GM18499 (cell line): ENCODE measurements at regions not wholly inside any gene's neighbourhood (a gene's known extent, or its start where the extent isn't known, plus 50 kb on each side); places are given as distances from the start of the nearest gene placed in this dataset.
"Not testable (repeated sequence)": the region's sequence is repeated elsewhere in the genome, so short reads cannot be mapped to it uniquely, and the experiment has no call there.

Source experiments
- ATAC-seq: cut with Tn5 transposase; IDR thresholded peaks from one replicate; pipeline ENCODE4 v1.9.1; 2021; ENCODE audit warnings: moderate number of reproducible peaks; ENCODE audit not compliant: insufficient read depth, unreplicated experiment

DNA sequence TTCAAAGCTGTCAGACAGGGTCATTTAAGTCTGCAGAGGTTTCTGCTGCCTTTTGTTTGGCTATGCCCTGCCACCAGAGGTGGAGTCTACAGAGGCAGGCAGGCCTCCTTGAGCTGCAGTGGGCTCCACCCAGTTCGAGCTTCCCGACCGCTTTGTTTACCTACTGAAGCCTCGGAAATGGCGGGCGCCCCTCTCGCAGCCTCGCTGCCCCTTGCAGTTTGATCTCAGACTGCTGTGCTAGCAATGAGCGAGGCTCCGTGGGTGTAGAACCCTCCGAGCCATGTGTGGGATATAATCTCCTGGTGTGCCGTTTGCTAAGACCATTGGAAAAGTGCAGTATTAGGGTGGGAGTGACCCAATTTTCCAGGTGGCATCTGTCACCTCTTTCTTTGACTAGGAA, 471.7 kb downstream of the RAB38 start:
- ATAC-seq, result not testable (repeated sequence)

GRCh38 chr11:87675993-87676392, 499.2 kb downstream of the RAB38 start:
- ATAC-seq, result no peak

DNA sequence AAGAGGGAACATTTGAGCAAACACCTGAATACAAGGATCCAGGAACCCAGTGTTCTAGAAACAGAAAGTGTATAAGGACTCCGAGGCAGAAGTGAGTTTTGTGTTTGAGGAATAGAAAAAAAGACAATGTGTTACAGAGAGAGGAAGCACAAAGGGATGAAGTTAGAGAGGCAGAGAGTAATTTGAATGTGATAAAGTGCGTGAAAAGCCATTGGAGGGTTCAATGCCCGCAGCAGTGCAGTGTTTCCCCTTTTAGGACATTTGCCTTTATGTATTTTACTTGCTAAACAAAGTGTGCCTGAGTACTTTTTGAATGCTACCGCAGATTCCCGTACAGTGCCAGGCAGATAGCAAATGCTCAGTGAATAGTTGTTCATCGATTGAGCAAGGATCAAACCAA, 508.5 kb downstream of the RAB38 start:
- ATAC-seq, result no peak

- no peak for ATAC-seq
These were observed 513.0 kb downstream of the RAB38 start for GRCh38 chr11:87662287-87662686.

GRCh38 chr11:87660926-87661660, 514.1 kb downstream of the RAB38 start:
- no peak for ATAC-seq

- no peak for ATAC-seq
These were observed 515.4 kb downstream of the RAB38 start for GRCh38 chr11:87659807-87660206.

DNA sequence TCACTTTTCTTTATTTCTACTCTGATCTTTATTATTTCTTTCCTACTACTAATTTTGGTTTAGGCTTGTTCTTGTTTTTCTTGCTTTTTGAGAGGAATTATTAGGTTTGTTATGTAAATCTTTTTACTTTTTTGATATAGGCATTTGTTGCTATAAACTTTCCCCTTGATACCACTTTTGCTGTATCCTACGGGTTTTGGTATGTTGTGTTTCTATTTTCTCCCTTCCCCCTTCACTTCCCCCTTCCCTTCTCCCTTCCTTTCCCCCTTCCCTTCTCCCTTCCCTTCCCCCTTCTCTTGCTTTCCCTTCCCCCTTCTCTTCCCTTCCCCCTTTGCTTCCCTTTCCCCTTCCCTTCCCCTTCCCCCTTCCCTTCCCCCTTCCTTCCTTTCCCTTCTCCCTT, 529.6 kb downstream of the RAB38 start:
- no peak for ATAC-seq

DNA sequence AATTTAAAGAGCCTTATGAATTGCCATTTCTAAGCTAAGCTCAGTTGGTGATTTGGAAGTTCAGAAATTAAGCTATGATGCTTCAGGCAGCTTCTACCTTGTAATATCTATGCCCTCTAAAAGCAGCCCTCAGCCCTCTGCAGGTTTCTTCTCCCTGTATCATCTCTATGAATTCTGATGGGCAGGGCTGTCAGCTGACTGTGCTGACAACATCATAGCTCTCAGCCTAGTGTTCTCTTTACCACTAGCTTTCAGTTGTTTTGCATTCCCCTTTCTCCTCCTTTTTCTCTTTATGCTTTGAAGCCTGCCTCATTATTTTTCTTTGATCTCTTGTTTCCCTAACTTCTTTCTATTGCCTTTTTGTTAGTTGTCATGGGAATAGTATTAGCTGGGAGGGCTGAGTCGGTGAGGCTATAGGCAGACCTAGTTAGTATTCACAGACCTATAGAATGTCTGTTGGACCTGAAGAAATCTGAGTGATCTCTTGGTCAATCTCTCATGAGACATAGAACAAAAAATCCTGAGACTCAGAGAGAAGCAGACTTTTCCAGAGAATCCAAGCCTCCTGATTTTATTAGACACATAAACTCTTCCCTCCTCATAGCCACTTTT, 535.4 kb downstream of the RAB38 start:
- no peak for ATAC-seq

DNA sequence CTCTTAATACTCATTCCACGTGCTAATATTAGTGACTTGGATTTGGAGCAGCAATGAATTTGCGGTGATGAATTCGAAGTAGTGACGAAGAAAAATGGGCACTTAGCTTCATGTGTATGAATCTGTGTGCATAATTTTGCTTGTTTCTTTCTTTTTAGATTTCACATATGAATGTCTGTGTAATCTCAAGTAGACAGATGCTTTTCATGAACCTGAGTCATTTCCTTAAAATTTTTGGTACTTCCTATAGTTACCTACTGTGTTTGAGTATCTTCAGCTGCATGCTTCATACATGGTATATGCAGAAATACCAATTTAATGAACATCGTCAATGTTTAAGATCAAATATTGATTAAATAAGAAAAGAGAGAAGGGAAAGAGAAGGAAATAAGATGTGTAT, 540.2 kb downstream of the RAB38 start:
- no peak for ATAC-seq

- ATAC-seq, result no peak
These were observed 540.9 kb downstream of the RAB38 start for GRCh38 chr11:87634331-87634730.

- no peak for ATAC-seq
These were observed 546.3 kb downstream of the RAB38 start for GRCh38 chr11:87628957-87629356.

GRCh38 chr11:87628026-87628580, 547.1 kb downstream of the RAB38 start:
- ATAC-seq, result no peak

GRCh38 chr11:87623531-87624365, 551.5 kb downstream of the RAB38 start:
- not testable (repeated sequence) for ATAC-seq

DNA sequence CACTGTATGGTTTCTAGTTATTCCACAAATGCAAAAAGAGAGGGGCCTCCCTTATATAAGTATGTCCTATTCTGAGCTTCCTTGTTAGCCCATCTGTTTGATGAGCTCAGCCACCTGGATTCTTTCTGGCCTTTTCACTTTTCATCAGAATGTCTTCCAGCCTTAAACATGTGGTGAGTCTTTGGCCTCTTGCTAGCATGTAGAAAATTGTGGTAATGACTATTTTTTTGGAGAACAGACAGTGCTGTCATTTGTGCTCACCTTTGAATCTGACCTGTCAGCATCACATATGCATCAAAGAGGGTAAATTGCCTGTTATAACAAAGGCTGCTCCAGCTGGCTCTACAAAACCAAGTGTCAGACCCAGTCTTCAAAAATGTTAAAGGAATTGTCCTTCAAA, 558.7 kb downstream of the RAB38 start:
- no peak for ATAC-seq

DNA sequence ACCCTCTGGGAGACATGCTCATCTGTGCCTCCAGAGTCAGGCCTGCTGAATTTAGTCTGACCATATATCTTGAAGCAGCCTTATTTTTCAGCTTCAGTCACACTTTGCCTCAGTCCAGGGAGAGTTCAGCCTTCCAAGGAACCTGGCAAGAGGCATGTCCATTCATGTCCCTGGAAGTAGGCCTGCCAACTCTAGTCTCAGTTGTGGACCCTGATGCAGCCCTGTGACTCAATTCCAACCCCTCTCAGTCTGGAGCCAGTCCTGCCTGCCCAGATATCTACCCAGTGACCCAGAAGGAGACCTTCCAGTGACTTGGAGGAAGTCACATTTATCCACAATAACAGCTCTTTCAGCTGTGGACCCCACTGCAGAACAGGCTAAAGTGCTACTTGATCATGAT, 566.6 kb downstream of the TMEM135 start:
- no peak for ATAC-seq

GRCh38 chr11:87603887-87604286, 566.2 kb downstream of the TMEM135 start:
- ATAC-seq, result no peak

GRCh38 chr11:87602776-87603175, 565.0 kb downstream of the TMEM135 start:
- no peak for ATAC-seq

DNA sequence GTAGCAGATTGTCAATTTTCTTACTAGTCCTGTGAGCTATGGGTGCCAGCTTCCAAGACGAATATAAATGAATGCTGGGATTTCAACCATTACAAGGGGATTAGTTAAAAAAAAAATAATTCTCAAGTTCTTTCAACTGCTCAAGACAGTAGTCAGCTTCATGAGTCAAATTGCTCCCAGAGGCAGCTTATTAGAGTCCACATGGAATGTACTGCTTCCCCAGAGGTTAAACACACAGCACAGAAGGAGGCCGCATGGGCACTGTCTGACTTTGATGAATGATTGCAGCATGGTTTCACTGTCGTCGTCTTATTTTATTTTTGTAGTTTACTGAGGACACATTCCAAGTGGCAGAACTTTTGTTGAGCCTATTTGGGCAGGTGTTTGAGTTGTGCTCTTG, 563.2 kb downstream of the TMEM135 start:
- no peak for ATAC-seq

- ATAC-seq, result no peak
These were observed 560.0 kb downstream of the TMEM135 start for GRCh38 chr11:87597725-87598124.

DNA sequence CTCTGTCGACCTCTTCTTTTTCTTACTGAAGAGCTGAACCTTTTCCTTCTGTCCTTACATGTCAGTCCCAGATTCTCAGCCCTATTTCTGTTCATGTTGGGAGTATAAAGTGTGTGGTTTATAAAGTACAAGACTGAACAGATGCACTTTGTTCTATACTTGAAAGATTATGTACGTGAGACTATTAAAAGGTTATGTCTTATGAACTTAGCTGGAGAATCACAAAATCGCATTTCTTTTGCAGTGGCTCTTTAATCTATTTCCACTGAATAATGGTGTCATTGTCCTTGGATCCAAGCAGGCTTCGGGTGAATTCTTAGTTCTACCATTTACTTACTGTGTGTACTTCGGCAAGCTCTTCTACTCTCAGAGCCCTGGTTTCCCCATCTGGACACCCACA, 558.4 kb downstream of the TMEM135 start:
- ATAC-seq, result no peak

DNA sequence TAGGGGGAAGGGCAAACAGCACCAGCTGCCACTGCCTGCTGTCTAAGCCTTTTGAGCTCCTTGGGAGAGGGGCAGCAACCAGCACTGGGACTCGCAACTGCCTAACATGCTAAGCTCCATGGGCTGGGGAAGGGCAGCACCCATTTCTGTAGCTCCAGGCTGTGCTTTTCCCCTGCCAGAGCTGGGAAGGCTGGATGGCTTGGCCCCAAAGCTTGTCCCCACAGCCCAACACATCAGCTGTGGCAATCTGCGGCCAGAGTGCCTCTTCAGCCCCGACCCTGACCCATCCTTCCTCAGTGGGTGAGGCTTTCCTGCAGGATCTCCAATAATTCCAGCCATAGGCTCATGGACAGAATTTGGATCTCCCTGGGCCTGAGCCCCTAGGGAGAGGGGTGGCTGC, 551.3 kb downstream of the TMEM135 start:
- ATAC-seq, result no peak
